ENCODE measurements at regions not wholly inside any gene's neighbourhood (a gene's known extent, or its start where the extent isn't known, plus 50 kb on each side); places are given as distances from the start of the nearest gene placed in this dataset.

DNA sequence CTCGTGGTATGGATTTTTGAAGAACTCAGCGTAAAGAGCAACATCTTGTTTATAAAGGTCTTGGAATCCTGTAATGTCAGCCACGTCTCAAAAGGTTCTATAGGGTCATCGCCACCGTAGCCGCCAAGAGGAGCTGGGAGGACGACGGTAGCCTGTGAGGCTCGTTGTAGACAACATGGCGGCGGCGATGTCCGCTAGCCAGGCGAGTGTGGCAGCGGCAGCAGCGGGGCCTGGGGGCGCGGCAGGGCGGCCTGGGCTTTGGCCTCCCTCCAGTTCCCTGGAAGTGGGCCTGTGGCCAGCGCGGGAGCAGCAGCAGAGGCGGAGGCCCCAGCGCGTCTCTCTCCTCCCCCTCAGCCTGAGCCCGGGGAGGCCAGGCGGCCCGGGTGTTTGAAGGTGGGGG, 143.5 kb upstream of the PBDC1 start:
- TF ChIP-seq, protein P1, sequence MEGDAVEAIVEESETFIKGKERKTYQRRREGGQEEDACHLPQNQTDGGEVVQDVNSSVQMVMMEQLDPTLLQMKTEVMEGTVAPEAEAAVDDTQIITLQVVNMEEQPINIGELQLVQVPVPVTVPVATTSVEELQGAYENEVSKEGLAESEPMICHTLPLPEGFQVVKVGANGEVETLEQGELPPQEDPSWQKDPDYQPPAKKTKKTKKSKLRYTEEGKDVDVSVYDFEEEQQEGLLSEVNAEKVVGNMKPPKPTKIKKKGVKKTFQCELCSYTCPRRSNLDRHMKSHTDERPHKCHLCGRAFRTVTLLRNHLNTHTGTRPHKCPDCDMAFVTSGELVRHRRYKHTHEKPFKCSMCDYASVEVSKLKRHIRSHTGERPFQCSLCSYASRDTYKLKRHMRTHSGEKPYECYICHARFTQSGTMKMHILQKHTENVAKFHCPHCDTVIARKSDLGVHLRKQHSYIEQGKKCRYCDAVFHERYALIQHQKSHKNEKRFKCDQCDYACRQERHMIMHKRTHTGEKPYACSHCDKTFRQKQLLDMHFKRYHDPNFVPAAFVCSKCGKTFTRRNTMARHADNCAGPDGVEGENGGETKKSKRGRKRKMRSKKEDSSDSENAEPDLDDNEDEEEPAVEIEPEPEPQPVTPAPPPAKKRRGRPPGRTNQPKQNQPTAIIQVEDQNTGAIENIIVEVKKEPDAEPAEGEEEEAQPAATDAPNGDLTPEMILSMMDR (IDR thresholded peaks at IDR 0.05): no peak
- TF ChIP-seq POLR2A (IDR thresholded peaks at IDR 0.05): no peak
